ENCODE measurements at regions not wholly inside any gene's neighbourhood (a gene's known extent, or its start where the extent isn't known, plus 50 kb on each side); places are given as distances from the start of the nearest gene placed in this dataset.

DNA sequence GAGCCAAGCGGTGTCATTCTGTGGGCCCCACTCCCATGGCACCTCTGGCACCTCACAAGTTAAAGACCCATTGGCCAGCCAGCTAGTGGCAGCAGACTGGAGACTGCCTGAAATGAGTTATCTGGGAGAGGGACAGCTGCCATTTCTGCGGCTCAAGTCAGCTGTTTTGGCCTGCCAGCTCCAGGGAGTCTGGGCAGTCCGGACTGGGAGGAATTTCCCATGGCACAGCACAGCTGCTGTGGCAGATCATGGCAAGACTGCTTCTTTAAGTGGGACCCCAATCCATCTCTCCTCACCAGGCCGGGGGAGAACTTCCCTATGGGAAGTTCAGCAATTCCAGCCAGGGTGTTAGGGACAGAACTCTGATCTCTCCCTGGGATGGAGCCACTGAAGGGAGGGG, 2187.6 kb upstream of the CELF4 start:
- POLR2A ChIA-PET (ENCODE audit: partially characterized antibody), result no interaction called here
- Histone ChIP-seq H3K27ac (ENCODE audit: low read depth, low read length) (no peak overlapping the region), H2AFZ (ENCODE audit: low read length) (no peak overlapping the region), H3K36me3 (ENCODE audit: control insufficient read depth in 2 of 4, insufficient read depth in 4 of 4, low read length in 3 of 4) (peaks cover 0 to 25% (median 8%) of the 10 kb centered on the region in 4 experiments; a peak in 5 of 8 replicates), H2BK20ac (ENCODE audit: low read length) (no peak overlapping the region), H4K5ac (ENCODE audit: insufficient read length, low read depth, low read length) (no peak overlapping the region), H3K79me1 (ENCODE audit: low read depth, low read length) (no peaks in the 10 kb centered on the region), H3K27me3 (replicated peaks in 1 of 4; ENCODE audit: control insufficient read depth in 3 of 4, extremely low read depth in 1 of 4, insufficient read depth in 3 of 4, low read length in 3 of 4) (no peaks in the 10 kb centered on the region), H3K18ac (ENCODE audit: extremely low read depth, low read length) (no peak overlapping the region), H2AK5ac (ENCODE audit: low read depth, low read length) (no peak overlapping the region), H4K91ac (replicated peaks; ENCODE audit: insufficient read length, low read length) (no peak overlapping the region), H3K4me3 (ENCODE audit: extremely low read depth in 1 of 4, insufficient read depth in 2 of 4, low read depth in 3 of 4, low read length in 4 of 4) (no peak overlapping the region), H2BK12ac (ENCODE audit: low read depth, low read length) (no peak overlapping the region), H3K23ac (ENCODE audit: insufficient read length) (no peak overlapping the region), H3K23me2 (ENCODE audit: low read depth, low read length) (no peaks in the 10 kb centered on the region), H3K14ac (ENCODE audit: insufficient read length) (no peak overlapping the region), H3K9ac (replicated peaks in 1 of 4; ENCODE audit: extremely low read depth in 1 of 4, low read depth in 3 of 4, low read length in 3 of 4) (no peak overlapping the region), H3K4me2 (ENCODE audit: insufficient read depth in 1 of 2, low read depth in 2 of 2, low read length in 2 of 2) (no peak overlapping the region), H2BK5ac (ENCODE audit: low read depth, low read length) (no peak overlapping the region), H4K8ac (ENCODE audit: extremely low read depth, insufficient read depth, low read length) (no peak overlapping the region), H4K20me1 (replicated peaks in 1 of 2; ENCODE audit: control insufficient read depth in 1 of 2, insufficient read depth in 2 of 2, low read length in 2 of 2) (no peaks in the 10 kb centered on the region), H3K56ac (replicated peaks; ENCODE audit: insufficient read length, low read depth, low read length) (no peak overlapping the region), H3K79me2 (ENCODE audit: control insufficient read depth in 1 of 2, insufficient read depth in 2 of 2, low read length in 2 of 2) (peaks cover 0 to 10% of the 10 kb centered on the region in 2 experiments; a peak in 1 of 4 replicates), H3K4me1 (replicated peaks in 1 of 4; ENCODE audit: control insufficient read depth in 3 of 4, insufficient read depth in 4 of 4, low read length in 3 of 4) (no peaks in the 10 kb centered on the region), H3K9me3 (ENCODE audit: insufficient read depth in 2 of 2, low read depth in 1 of 2, low read length in 1 of 2) (peaks cover 9 to 17% of the 10 kb centered on the region in 2 experiments), H2BK120ac (replicated peaks; ENCODE audit: low read depth, low read length) (no peak overlapping the region), H2BK15ac (ENCODE audit: low read length) (no peak overlapping the region), H3K4ac (replicated peaks; ENCODE audit: insufficient read length, low read depth, low read length) (no peak overlapping the region)
- FAIRE-seq (no peak), DNase-seq (ENCODE audit: low read depth in 1 of 2, low spot score in 2 of 2) (no peak)
- WGBS, 2 experiments (ENCODE audit: extremely low coverage in 1 of 2, insufficient coverage in 1 of 2, insufficient read length in 1 of 2, insufficient replicate concordance in 2 of 2, low coverage in 1 of 2, low lambda C conversion rate in 2 of 2, missing lambda C conversion rate in 1 of 2), result 95% methylated on average over 4 of the region's 4 CpGs; no CpG with 5 or more reads in 1 of the 2 experiments
- TF ChIP-seq SP1 (IDR thresholded peaks at IDR 0.05; ENCODE audit: low read depth, low read length) (no peak), ZNF274 (IDR thresholded peaks at IDR 0.05; ENCODE audit: borderline replicate concordance, extremely low read depth, low read length) (no peak), SP2 (IDR thresholded peaks at IDR 0.05; ENCODE audit: low read length) (no peak)
- CTCF ChIA-PET (ENCODE audit: partially characterized antibody), result no interaction called here

All from H1 (cell line).